Ectodermal cell (in vitro differentiated cells): ENCODE measurements at regions not wholly inside any gene's neighbourhood (a gene's known extent, or its start where the extent isn't known, plus 50 kb on each side); places are given as distances from the start of the nearest gene placed in this dataset.

Experiments
- H3K27ac ChIP-seq: 2 replicates; pipeline ENCODE4 v1.7.0; 2013; ENCODE audit warnings: mild to moderate bottlenecking, low read depth, low read length; ENCODE audit not compliant: insufficient read depth, poor library complexity, severe bottlenecking
- H3K27me3 ChIP-seq: 2 replicates; pipeline ENCODE4 v1.7.0; 2013; ENCODE audit warnings: mild to moderate bottlenecking, low read length; ENCODE audit not compliant: insufficient read depth, control insufficient read depth, poor library complexity, severe bottlenecking
- H3K36me3 ChIP-seq: one replicate; pipeline ENCODE4 v1.7.0; 2013; ENCODE audit warnings: low read length; ENCODE audit not compliant: control insufficient read depth, insufficient read depth
- H3K4me1 ChIP-seq: one replicate; pipeline ENCODE4 v1.7.0; 2013; ENCODE audit warnings: low read length; ENCODE audit not compliant: control insufficient read depth, insufficient read depth
- H3K4me3 ChIP-seq: 2 replicates; pipeline ENCODE4 v1.7.0; 2013; ENCODE audit warnings: low read depth, low read length, control low read depth; ENCODE audit not compliant: insufficient read depth
- H3K9me3 ChIP-seq: 2 replicates; pipeline ENCODE4 v1.7.0; 2013; ENCODE audit warnings: mild to moderate bottlenecking, low read length, moderate library complexity; ENCODE audit not compliant: control insufficient read depth
- WGBS, 2 experiments: methylation state at CpG; one replicate each; pipeline ENCODE4 v1.1.7; 2013; ENCODE audit warnings: missing lambda C conversion rate in 2 of 2; 5-methylcytosine and 5-hydroxymethylcytosine counted together

- no peak overlapping the region for H3K4me3 ChIP-seq
- 80 to 100% methylated on average over 1 of the region's 1 CpG for WGBS, 2 experiments
- no peaks in the 10 kb centered on the region for H3K9me3 ChIP-seq
- no peak overlapping the region for H3K27ac ChIP-seq
- no peaks in the 10 kb centered on the region for H3K4me1 ChIP-seq
- H3K36me3 ChIP-seq = no peaks in the 10 kb centered on the region
- no peaks in the 10 kb centered on the region for H3K27me3 ChIP-seq
These were observed 143.8 kb downstream of the HGF start for GRCh38 chr7:81626008-81626407.

GRCh38 chr7:81624650-81625631, 144.9 kb downstream of the HGF start:
- Histone ChIP-seq H3K27ac (no peak overlapping the region), H3K36me3 (no peaks in the 10 kb centered on the region)
- WGBS, 2 experiments = 89 to 94% methylated on average over 3 of the region's 6 CpGs

GRCh38 chr7:81624021-81624592, 145.7 kb downstream of the HGF start:
- Histone ChIP-seq H3K27ac (no peak overlapping the region), H3K9me3 (no peaks in the 10 kb centered on the region), H3K4me3 (no peak overlapping the region), H3K4me1 (no peaks in the 10 kb centered on the region), H3K36me3 (no peaks in the 10 kb centered on the region), H3K27me3 (no peaks in the 10 kb centered on the region)
- WGBS, 2 experiments = no CpG with 5 or more reads among the region's 1 CpG

More at GRCh38 chr7:81624650-81625631, 144.9 kb downstream of the HGF start:
- no peak overlapping the region for H3K4me3 ChIP-seq
- no peaks in the 10 kb centered on the region for H3K4me1 ChIP-seq
- H3K27me3 ChIP-seq = no peaks in the 10 kb centered on the region
- H3K9me3 ChIP-seq = no peaks in the 10 kb centered on the region

GRCh38 chr7:81623251-81623855, 146.5 kb downstream of the HGF start:
- 93 to 95% methylated on average over 1 of the region's 1 CpG for WGBS, 2 experiments
- Histone ChIP-seq H3K27ac (no peak overlapping the region), H3K4me1 (no peaks in the 10 kb centered on the region), H3K9me3 (no peaks in the 10 kb centered on the region), H3K36me3 (no peaks in the 10 kb centered on the region), H3K27me3 (no peaks in the 10 kb centered on the region), H3K4me3 (no peak overlapping the region)

- no peaks in the 10 kb centered on the region for H3K4me1 ChIP-seq
- H3K4me3 ChIP-seq = no peak overlapping the region
- no peaks in the 10 kb centered on the region for H3K27me3 ChIP-seq
- no peaks in the 10 kb centered on the region for H3K36me3 ChIP-seq
- no peaks in the 10 kb centered on the region for H3K9me3 ChIP-seq
- WGBS, 2 experiments = 92 to 95% methylated on average over 1 of the region's 1 CpG
- no peak overlapping the region for H3K27ac ChIP-seq
These were observed 148.0 kb downstream of the HGF start for GRCh38 chr7:81621893-81622292.

GRCh38 chr7:81618396-81619014, 151.3 kb downstream of the HGF start:
- H3K9me3 ChIP-seq = no peaks in the 10 kb centered on the region
- no peaks in the 10 kb centered on the region for H3K4me1 ChIP-seq
- no peak overlapping the region for H3K4me3 ChIP-seq
- no peaks in the 10 kb centered on the region for H3K36me3 ChIP-seq
- no peak overlapping the region for H3K27ac ChIP-seq
- no peaks in the 10 kb centered on the region for H3K27me3 ChIP-seq
- 67 to 74% methylated on average over 4 of the region's 4 CpGs for WGBS, 2 experiments

GRCh38 chr7:81616951-81617350, 152.9 kb downstream of the HGF start:
- Histone ChIP-seq H3K36me3 (no peaks in the 10 kb centered on the region), H3K4me1 (no peaks in the 10 kb centered on the region), H3K4me3 (no peak overlapping the region), H3K27me3 (no peaks in the 10 kb centered on the region), H3K9me3 (no peaks in the 10 kb centered on the region), H3K27ac (no peak overlapping the region)
- 69 to 82% methylated on average over 3 of the region's 3 CpGs for WGBS, 2 experiments

GRCh38 chr7:81611805-81612204, 158.0 kb downstream of the HGF start:
- Histone ChIP-seq H3K27me3 (no peaks in the 10 kb centered on the region), H3K9me3 (no peaks in the 10 kb centered on the region), H3K27ac (no peak overlapping the region), H3K4me3 (no peak overlapping the region), H3K36me3 (no peaks in the 10 kb centered on the region), H3K4me1 (no peaks in the 10 kb centered on the region)
- 84 to 94% methylated on average over 1 of the region's 1 CpG for WGBS, 2 experiments

GRCh38 chr7:81611040-81611439, 158.8 kb downstream of the HGF start:
- no peaks in the 10 kb centered on the region for H3K4me1 ChIP-seq
- 93 to 94% methylated on average over 26 to 27 of the region's 27 CpGs for WGBS, 2 experiments
- H3K27me3 ChIP-seq = no peaks in the 10 kb centered on the region
- peak overlapping the region; percentile 36 for H3K27ac ChIP-seq
- H3K4me3 ChIP-seq = no peak overlapping the region
- no peaks in the 10 kb centered on the region for H3K9me3 ChIP-seq
- no peaks in the 10 kb centered on the region for H3K36me3 ChIP-seq
